GM12878 (cell line): ENCODE measurements at regions not wholly inside any gene's neighbourhood (a gene's known extent, or its start where the extent isn't known, plus 50 kb on each side); places are given as distances from the start of the nearest gene placed in this dataset.
"Not testable (repeated sequence)": the region's sequence is repeated elsewhere in the genome, so short reads cannot be mapped to it uniquely, and the experiment has no call there.

Experiments used
- BHLHE40 ChIP-seq, 2 experiments: fragments of 450-650 bp in 1 of 2; IDR thresholded peaks; 2 replicates each; pipeline ENCODE4 v1.6.1; 2011 to 2017; ENCODE audit warnings: low read depth in 2 of 2, borderline replicate concordance in 1 of 2, improper control_type of control experiment in 1 of 2, low read length in 1 of 2, mild to moderate bottlenecking in 1 of 2
- CBX3 ChIP-seq: fragments of 200-600 bp; sonication (generic); IDR thresholded peaks from 2 replicates; pipeline ENCODE4 v1.6.1; 2016; ENCODE audit warnings: low read depth, borderline replicate concordance
- CHD1 ChIP-seq: IDR thresholded peaks from 2 replicates; pipeline ENCODE4 v1.6.1; 2012; ENCODE audit warnings: low read depth, low read length, improper control_type of control experiment
- IKZF1 ChIP-seq: fragments of 450-650 bp; conservative IDR thresholded peaks from 2 replicates; pipeline ENCODE4 v1.6.1; 2017; ENCODE audit warnings: antibody characterized with exemption, mild to moderate bottlenecking
- POLR2A ChIP-seq: IDR thresholded peaks from 2 replicates; pipeline ENCODE4 v1.6.1; 2011; ENCODE audit warnings: low read depth, mild to moderate bottlenecking, low read length
- POLR2AphosphoS2 ChIP-seq: IDR thresholded peaks from 2 replicates; pipeline ENCODE4 v1.6.1; 2011; ENCODE audit warnings: low read depth, mild to moderate bottlenecking, low read length, improper control_type of control experiment, moderate library complexity
- SMARCA5 ChIP-seq: fragments of 450-650 bp; IDR thresholded peaks from 2 replicates; pipeline ENCODE4 v1.6.1; 2017; ENCODE audit warnings: mild to moderate bottlenecking
- TCF7 ChIP-seq: IDR thresholded peaks from 2 replicates; pipeline ENCODE4 v1.6.1; 2014; ENCODE audit warnings: antibody characterized with exemption, borderline replicate concordance
- ZZZ3 ChIP-seq: IDR thresholded peaks from 2 replicates; pipeline ENCODE4 v1.6.1; 2011; ENCODE audit warnings: low read depth; ENCODE audit not compliant: control insufficient read depth, insufficient read length
- TF ChIP-seq, protein P1 (sequence below), 3 experiments: IDR thresholded peaks in 2 of 3; conservative IDR thresholded peaks in 1 of 3; 2 replicates each; pipeline ENCODE4 v1.5.1; 2011; ENCODE audit warnings: low read depth in 3 of 3, low read length in 3 of 3, mild to moderate bottlenecking in 3 of 3, control low read depth in 2 of 3, moderate library complexity in 2 of 3, inconsistent platforms in 1 of 3, mixed read lengths in 1 of 3; ENCODE audit not compliant: control insufficient read depth in 2 of 3, insufficient read depth in 1 of 3; ENCODE audit errors: extremely low read depth in 1 of 3
- TF ChIP-seq, protein P2 (sequence below): IDR thresholded peaks from 2 replicates; pipeline ENCODE4 v1.6.1; 2011; ENCODE audit warnings: low read depth, mild to moderate bottlenecking, low read length, moderate library complexity, borderline replicate concordance; ENCODE audit errors: extremely low read depth
- TF ChIP-seq, protein P3 (sequence below): IDR thresholded peaks from 2 replicates; pipeline ENCODE4 v1.6.1; 2012; ENCODE audit warnings: mild to moderate bottlenecking, low read depth, low read length
- TF ChIP-seq, protein P4 (sequence below): IDR thresholded peaks from 2 replicates; pipeline ENCODE4 v1.6.1; 2012; ENCODE audit warnings: low read depth, low read length, improper control_type of control experiment
- TF ChIP-seq, protein P5 (sequence below): IDR thresholded peaks from 2 replicates; pipeline ENCODE4 v1.6.1; 2011; ENCODE audit warnings: low read depth, low read length, improper control_type of control experiment, borderline replicate concordance

DNA sequence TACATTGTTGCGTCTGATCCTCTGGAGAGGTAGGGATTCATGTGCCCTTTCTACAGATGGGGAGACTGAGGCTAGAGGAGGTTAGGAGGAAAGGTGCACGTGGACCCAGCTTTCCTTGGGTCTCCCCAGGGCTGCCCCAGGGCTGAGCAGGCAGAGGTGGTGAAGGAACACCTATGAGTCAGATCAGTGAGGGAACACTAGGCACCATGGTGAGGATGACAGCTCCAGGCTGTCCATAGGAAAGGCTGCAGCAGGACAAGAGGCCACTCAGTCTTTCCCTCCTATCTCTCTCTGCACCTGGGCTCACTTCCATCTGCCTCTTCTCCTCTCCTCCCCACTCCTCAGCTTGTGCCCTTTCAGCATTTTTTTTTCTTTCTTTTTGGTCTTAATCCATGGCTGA is 138.0 kb upstream of the TRIM73 start:
- TF ChIP-seq, protein P1, sequence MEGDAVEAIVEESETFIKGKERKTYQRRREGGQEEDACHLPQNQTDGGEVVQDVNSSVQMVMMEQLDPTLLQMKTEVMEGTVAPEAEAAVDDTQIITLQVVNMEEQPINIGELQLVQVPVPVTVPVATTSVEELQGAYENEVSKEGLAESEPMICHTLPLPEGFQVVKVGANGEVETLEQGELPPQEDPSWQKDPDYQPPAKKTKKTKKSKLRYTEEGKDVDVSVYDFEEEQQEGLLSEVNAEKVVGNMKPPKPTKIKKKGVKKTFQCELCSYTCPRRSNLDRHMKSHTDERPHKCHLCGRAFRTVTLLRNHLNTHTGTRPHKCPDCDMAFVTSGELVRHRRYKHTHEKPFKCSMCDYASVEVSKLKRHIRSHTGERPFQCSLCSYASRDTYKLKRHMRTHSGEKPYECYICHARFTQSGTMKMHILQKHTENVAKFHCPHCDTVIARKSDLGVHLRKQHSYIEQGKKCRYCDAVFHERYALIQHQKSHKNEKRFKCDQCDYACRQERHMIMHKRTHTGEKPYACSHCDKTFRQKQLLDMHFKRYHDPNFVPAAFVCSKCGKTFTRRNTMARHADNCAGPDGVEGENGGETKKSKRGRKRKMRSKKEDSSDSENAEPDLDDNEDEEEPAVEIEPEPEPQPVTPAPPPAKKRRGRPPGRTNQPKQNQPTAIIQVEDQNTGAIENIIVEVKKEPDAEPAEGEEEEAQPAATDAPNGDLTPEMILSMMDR (IDR thresholded peaks at IDR 0.05 in 2 of 3, conservative IDR thresholded peaks at IDR 0.05 in 1 of 3; ENCODE audit: control insufficient read depth in 2 of 3, extremely low read depth in 1 of 3, insufficient read depth in 1 of 3, low read depth in 3 of 3, low read length in 3 of 3), result not testable (repeated sequence)
- not testable (repeated sequence) for TF ChIP-seq ZZZ3; TCF7; CHD1; POLR2A; CBX3; POLR2AphosphoS2; SMARCA5; IKZF1; BHLHE40 (IDR thresholded peaks at IDR 0.05; ENCODE audit: borderline replicate concordance in 1 of 2, low read depth in 2 of 2, low read length in 1 of 2)
- TF ChIP-seq, protein P2, sequence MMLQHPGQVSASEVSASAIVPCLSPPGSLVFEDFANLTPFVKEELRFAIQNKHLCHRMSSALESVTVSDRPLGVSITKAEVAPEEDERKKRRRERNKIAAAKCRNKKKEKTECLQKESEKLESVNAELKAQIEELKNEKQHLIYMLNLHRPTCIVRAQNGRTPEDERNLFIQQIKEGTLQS, result not testable (repeated sequence)
- TF ChIP-seq, protein P3, sequence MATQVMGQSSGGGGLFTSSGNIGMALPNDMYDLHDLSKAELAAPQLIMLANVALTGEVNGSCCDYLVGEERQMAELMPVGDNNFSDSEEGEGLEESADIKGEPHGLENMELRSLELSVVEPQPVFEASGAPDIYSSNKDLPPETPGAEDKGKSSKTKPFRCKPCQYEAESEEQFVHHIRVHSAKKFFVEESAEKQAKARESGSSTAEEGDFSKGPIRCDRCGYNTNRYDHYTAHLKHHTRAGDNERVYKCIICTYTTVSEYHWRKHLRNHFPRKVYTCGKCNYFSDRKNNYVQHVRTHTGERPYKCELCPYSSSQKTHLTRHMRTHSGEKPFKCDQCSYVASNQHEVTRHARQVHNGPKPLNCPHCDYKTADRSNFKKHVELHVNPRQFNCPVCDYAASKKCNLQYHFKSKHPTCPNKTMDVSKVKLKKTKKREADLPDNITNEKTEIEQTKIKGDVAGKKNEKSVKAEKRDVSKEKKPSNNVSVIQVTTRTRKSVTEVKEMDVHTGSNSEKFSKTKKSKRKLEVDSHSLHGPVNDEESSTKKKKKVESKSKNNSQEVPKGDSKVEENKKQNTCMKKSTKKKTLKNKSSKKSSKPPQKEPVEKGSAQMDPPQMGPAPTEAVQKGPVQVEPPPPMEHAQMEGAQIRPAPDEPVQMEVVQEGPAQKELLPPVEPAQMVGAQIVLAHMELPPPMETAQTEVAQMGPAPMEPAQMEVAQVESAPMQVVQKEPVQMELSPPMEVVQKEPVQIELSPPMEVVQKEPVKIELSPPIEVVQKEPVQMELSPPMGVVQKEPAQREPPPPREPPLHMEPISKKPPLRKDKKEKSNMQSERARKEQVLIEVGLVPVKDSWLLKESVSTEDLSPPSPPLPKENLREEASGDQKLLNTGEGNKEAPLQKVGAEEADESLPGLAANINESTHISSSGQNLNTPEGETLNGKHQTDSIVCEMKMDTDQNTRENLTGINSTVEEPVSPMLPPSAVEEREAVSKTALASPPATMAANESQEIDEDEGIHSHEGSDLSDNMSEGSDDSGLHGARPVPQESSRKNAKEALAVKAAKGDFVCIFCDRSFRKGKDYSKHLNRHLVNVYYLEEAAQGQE, result not testable (repeated sequence)
- TF ChIP-seq, protein P4, sequence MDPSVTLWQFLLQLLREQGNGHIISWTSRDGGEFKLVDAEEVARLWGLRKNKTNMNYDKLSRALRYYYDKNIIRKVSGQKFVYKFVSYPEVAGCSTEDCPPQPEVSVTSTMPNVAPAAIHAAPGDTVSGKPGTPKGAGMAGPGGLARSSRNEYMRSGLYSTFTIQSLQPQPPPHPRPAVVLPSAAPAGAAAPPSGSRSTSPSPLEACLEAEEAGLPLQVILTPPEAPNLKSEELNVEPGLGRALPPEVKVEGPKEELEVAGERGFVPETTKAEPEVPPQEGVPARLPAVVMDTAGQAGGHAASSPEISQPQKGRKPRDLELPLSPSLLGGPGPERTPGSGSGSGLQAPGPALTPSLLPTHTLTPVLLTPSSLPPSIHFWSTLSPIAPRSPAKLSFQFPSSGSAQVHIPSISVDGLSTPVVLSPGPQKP, result not testable (repeated sequence)
- TF ChIP-seq, protein P5, sequence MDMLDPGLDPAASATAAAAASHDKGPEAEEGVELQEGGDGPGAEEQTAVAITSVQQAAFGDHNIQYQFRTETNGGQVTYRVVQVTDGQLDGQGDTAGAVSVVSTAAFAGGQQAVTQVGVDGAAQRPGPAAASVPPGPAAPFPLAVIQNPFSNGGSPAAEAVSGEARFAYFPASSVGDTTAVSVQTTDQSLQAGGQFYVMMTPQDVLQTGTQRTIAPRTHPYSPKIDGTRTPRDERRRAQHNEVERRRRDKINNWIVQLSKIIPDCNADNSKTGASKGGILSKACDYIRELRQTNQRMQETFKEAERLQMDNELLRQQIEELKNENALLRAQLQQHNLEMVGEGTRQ, result not testable (repeated sequence)
